DND-41 (cell line): ENCODE measurements at regions not wholly inside any gene's neighbourhood (a gene's known extent, or its start where the extent isn't known, plus 50 kb on each side); places are given as distances from the start of the nearest gene placed in this dataset.
A peak's percentile ranks its signal among the peaks of the same experiment; 100 is the strongest.

Experiments
- ATAC-seq: fragments of 200-7000 bp; cut with Tn5 transposase; 3 replicates; pipeline ENCODE4 v1.9.1; 2021; ENCODE audit warnings: low read depth; ENCODE audit not compliant: insufficient read depth
- DNase-seq: peaks from one replicate; pipeline ENCODE4 v3.0.0-alpha.2; 2020
- H2AFZ ChIP-seq: 2 replicates; pipeline ENCODE4 v1.6.0; 2012; ENCODE audit warnings: low read depth, low read length
- H3K27ac ChIP-seq: 2 replicates; pipeline ENCODE4 v1.5.1; 2012; ENCODE audit warnings: low read length, inconsistent platforms
- H3K27me3 ChIP-seq: fragments of 200-600 bp; sonication (generic); 2 replicates; pipeline ENCODE4 v1.6.0; 2012; ENCODE audit warnings: low read length, mild to moderate bottlenecking, inconsistent platforms; ENCODE audit not compliant: insufficient read depth, poor library complexity
- H3K36me3 ChIP-seq: 2 replicates; pipeline ENCODE4 v1.5.1; 2012; ENCODE audit warnings: low read length, inconsistent platforms; ENCODE audit not compliant: insufficient read depth
- H3K4me1 ChIP-seq: 2 replicates; pipeline ENCODE4 v1.5.1; 2012; ENCODE audit warnings: mild to moderate bottlenecking, low read length; ENCODE audit not compliant: insufficient read depth
- H3K4me2 ChIP-seq: 2 replicates; pipeline ENCODE4 v1.6.0; 2012; ENCODE audit warnings: mild to moderate bottlenecking, moderate library complexity, low read length, inconsistent platforms; ENCODE audit not compliant: insufficient read depth
- H3K4me3 ChIP-seq, 2 experiments: fragments of 200-600 bp in 1 of 2; shearing (Covaris generic) in 1 of 2; 2 replicates each; pipeline ENCODE4 v1.5.1; 2012 to 2016; ENCODE audit warnings: inconsistent platforms in 2 of 2, low read length in 2 of 2, mild to moderate bottlenecking in 2 of 2, low read depth in 1 of 2, moderate library complexity in 1 of 2
- H3K79me2 ChIP-seq: 2 replicates; pipeline ENCODE4 v1.6.0; 2012; ENCODE audit warnings: low read length, inconsistent platforms; ENCODE audit not compliant: insufficient read depth
- H3K9ac ChIP-seq: 2 replicates; pipeline ENCODE4 v1.6.0; 2012; ENCODE audit warnings: low read depth, mild to moderate bottlenecking, inconsistent platforms, low read length, moderate library complexity
- H3K9me3 ChIP-seq: 2 replicates; pipeline ENCODE4 v1.5.1; 2012; ENCODE audit warnings: low read length, moderate library complexity, mild to moderate bottlenecking, inconsistent platforms; ENCODE audit not compliant: insufficient read depth, severe bottlenecking
- H4K20me1 ChIP-seq: 2 replicates; pipeline ENCODE4 v1.6.0; 2012; ENCODE audit warnings: low read length; ENCODE audit not compliant: insufficient read depth
- EZH2 ChIP-seq: IDR thresholded peaks from 3 replicates; pipeline ENCODE4 v1.6.1; 2012; ENCODE audit warnings: borderline replicate concordance, low read depth, mild to moderate bottlenecking, moderate library complexity, low read length, inconsistent platforms; ENCODE audit not compliant: severe bottlenecking
- TF ChIP-seq, protein P1 (sequence below): IDR thresholded peaks from 2 replicates; pipeline ENCODE4 v1.5.1; 2012; ENCODE audit warnings: borderline replicate concordance, low read length, moderate library complexity, mild to moderate bottlenecking; ENCODE audit not compliant: poor library complexity, severe bottlenecking; ENCODE audit errors: extremely low read depth

DNA sequence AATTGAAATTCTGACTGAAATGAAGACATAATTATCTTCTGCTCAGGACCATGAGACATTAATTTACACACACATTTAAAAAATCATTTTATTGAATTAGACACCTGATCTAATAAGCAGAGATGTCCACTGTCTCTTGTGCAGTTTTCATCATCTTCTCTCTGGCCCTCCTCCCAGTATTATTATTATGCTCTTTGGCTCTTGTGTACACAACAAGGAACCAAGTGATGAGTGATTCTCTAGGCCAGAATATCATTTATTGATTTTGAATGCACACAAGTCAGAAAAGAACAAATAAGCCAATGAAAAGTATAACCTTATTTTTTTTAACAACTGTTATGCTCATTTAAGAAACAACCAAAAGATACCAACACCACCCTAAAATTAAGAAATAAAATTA is 244.7 kb upstream of the KRR1 start:
- Histone ChIP-seq H3K27ac (no peak overlapping the region), H3K9ac (no peak overlapping the region), H3K27me3 (no peaks in the 10 kb centered on the region), H4K20me1 (no peaks in the 10 kb centered on the region), H3K9me3 (no peaks in the 10 kb centered on the region), H2AFZ (no peak overlapping the region), H3K36me3 (no peaks in the 10 kb centered on the region), H3K4me2 (no peak overlapping the region), H3K79me2 (no peaks in the 10 kb centered on the region), H3K4me3 (no peak overlapping the region), H3K4me1 (peaks cover 14% of the 10 kb centered on the region)
- ATAC-seq (no peak), DNase-seq (no peak)
- no peak for TF ChIP-seq EZH2

DNA sequence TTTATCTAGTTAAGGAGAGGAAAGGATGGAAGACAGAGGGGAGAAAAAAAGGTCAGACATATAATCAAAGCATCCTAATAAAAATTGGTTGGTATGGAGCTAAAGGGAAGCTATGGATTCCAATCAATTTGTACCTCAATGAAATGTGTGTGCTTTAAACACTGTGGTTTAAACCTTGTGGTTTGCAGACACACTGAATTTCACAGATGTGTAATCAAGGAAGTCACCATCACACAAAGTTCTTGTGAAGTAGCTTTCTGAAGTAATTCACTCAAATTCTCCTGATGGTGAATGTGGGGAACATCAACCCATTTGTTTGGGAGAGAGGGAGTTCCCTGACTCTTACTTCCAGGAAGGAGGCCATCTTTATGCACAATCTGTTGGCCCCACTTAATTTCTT is 243.3 kb upstream of the KRR1 start:
- Histone ChIP-seq H3K4me1 (peaks cover 14% of the 10 kb centered on the region), H4K20me1 (no peaks in the 10 kb centered on the region), H2AFZ (no peak overlapping the region), H3K9ac (no peak overlapping the region), H3K9me3 (no peaks in the 10 kb centered on the region), H3K27me3 (no peaks in the 10 kb centered on the region), H3K36me3 (no peaks in the 10 kb centered on the region), H3K4me2 (no peak overlapping the region), H3K4me3 (no peak overlapping the region), H3K79me2 (no peaks in the 10 kb centered on the region), H3K27ac (no peak overlapping the region; the same call in 1 of the 2 replicates)
- DNase-seq (no peak), ATAC-seq (peak; percentile 82)
- no peak for TF ChIP-seq EZH2
- TF ChIP-seq, protein P1, sequence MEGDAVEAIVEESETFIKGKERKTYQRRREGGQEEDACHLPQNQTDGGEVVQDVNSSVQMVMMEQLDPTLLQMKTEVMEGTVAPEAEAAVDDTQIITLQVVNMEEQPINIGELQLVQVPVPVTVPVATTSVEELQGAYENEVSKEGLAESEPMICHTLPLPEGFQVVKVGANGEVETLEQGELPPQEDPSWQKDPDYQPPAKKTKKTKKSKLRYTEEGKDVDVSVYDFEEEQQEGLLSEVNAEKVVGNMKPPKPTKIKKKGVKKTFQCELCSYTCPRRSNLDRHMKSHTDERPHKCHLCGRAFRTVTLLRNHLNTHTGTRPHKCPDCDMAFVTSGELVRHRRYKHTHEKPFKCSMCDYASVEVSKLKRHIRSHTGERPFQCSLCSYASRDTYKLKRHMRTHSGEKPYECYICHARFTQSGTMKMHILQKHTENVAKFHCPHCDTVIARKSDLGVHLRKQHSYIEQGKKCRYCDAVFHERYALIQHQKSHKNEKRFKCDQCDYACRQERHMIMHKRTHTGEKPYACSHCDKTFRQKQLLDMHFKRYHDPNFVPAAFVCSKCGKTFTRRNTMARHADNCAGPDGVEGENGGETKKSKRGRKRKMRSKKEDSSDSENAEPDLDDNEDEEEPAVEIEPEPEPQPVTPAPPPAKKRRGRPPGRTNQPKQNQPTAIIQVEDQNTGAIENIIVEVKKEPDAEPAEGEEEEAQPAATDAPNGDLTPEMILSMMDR, result no peak

- Histone ChIP-seq H3K36me3 (no peaks in the 10 kb centered on the region), H3K9me3 (no peaks in the 10 kb centered on the region), H3K79me2 (no peaks in the 10 kb centered on the region), H3K27ac (no peak overlapping the region), H3K4me2 (no peak overlapping the region), H3K4me3 (no peak overlapping the region), H3K9ac (no peak overlapping the region), H4K20me1 (no peaks in the 10 kb centered on the region), H3K27me3 (no peaks in the 10 kb centered on the region), H3K4me1 (peaks cover 14% of the 10 kb centered on the region), H2AFZ (no peak overlapping the region)
- ATAC-seq, result peak; percentile 58; the same call in 2 of the 3 replicates
- no peak for DNase-seq
- TF ChIP-seq, protein P1, result no peak
- TF ChIP-seq EZH2, result no peak
These were observed 242.7 kb upstream of the KRR1 start for GRCh38 chr12:75754141-75754540.

GRCh38 chr12:75751769-75752471 is 240.5 kb upstream of the KRR1 start:
- H3K4me2 ChIP-seq, result no peak overlapping the region
- H4K20me1 ChIP-seq, result no peaks in the 10 kb centered on the region
- no peak overlapping the region for H3K9ac ChIP-seq
- H3K4me3 ChIP-seq, result no peak overlapping the region
- H3K9me3 ChIP-seq, result no peaks in the 10 kb centered on the region
- no peaks in the 10 kb centered on the region for H3K27me3 ChIP-seq
- no peak for ATAC-seq
- no peaks in the 10 kb centered on the region for H3K79me2 ChIP-seq
- H3K36me3 ChIP-seq, result no peaks in the 10 kb centered on the region
- TF ChIP-seq, protein P1, result no peak
- TF ChIP-seq EZH2, result no peak
- DNase-seq, result no peak
- H3K27ac ChIP-seq, result no peak overlapping the region
- no peak overlapping the region for H2AFZ ChIP-seq
- peaks cover 14% of the 10 kb centered on the region for H3K4me1 ChIP-seq
